NCI-H2227 treated with DMSO at 0.1 percent for 48 hours (cell line): ENCODE measurements at regions not wholly inside any gene's neighbourhood (a gene's known extent, or its start where the extent isn't known, plus 50 kb on each side); places are given as distances from the start of the nearest gene placed in this dataset.

Experiments
- DNase-seq: peaks from one replicate; lab custom pipeline; 2025; lab: John Stamatoyannopoulos, UW

- DNase-seq = no peak
Observed at GRCh38 chr13:40146611-40147117, 491.2 kb downstream of the COG6 start.

GRCh38 chr13:40148101-40148500 lies 492.6 kb downstream of the COG6 start:
- no peak for DNase-seq

GRCh38 chr13:40148742-40149141 lies 493.3 kb downstream of the COG6 start:
- DNase-seq = no peak

- no peak for DNase-seq
Observed at GRCh38 chr13:40149611-40150274, 494.3 kb downstream of the COG6 start.

- no peak for DNase-seq
Observed at GRCh38 chr13:40151673-40152072, 496.2 kb downstream of the COG6 start.

- DNase-seq = no peak
Observed at GRCh38 chr13:40152145-40152544, 496.7 kb downstream of the COG6 start.

- DNase-seq = no peak
Observed at GRCh38 chr13:40152922-40153321, 497.5 kb downstream of the COG6 start.

GRCh38 chr13:40153516-40153915 lies 498.1 kb downstream of the COG6 start:
- no peak for DNase-seq

- no peak for DNase-seq
Observed at GRCh38 chr13:40155201-40155600, 499.7 kb downstream of the COG6 start.

- DNase-seq = no peak
Observed at GRCh38 chr13:40158218-40158617, 502.8 kb downstream of the COG6 start.

GRCh38 chr13:40158757-40159156 lies 503.3 kb downstream of the COG6 start:
- no peak for DNase-seq

GRCh38 chr13:40159736-40160135 lies 504.3 kb downstream of the COG6 start:
- DNase-seq = no peak

- DNase-seq = no peak
Observed at GRCh38 chr13:40160618-40161350, 505.3 kb downstream of the COG6 start.

GRCh38 chr13:40161351-40161810 lies 505.1 kb downstream of the FOXO1 start:
- no peak for DNase-seq

GRCh38 chr13:40161931-40162330 lies 504.5 kb downstream of the FOXO1 start:
- no peak for DNase-seq

- no peak for DNase-seq
Observed at GRCh38 chr13:40163066-40164000, 503.1 kb downstream of the FOXO1 start.

GRCh38 chr13:40164133-40164532 lies 502.3 kb downstream of the FOXO1 start:
- DNase-seq = no peak

GRCh38 chr13:40165316-40165932 lies 501.0 kb downstream of the FOXO1 start:
- no peak for DNase-seq

GRCh38 chr13:40167327-40167726 lies 499.1 kb downstream of the FOXO1 start:
- DNase-seq = no peak

GRCh38 chr13:40168425-40169166 lies 497.8 kb downstream of the FOXO1 start:
- DNase-seq = no peak

GRCh38 chr13:40169476-40169875 lies 497.0 kb downstream of the FOXO1 start:
- no peak for DNase-seq
